Endodermal cell (in vitro differentiated cells): ENCODE measurements at regions not wholly inside any gene's neighbourhood (a gene's known extent, or its start where the extent isn't known, plus 50 kb on each side); places are given as distances from the start of the nearest gene placed in this dataset.

Experiments
- DNase-seq: peaks from one replicate; pipeline ENCODE4 v3.0.0-alpha.2; 2017
- H3K27ac ChIP-seq: 2 replicates; pipeline ENCODE4 v1.5.1; 2013; ENCODE audit warnings: mild to moderate bottlenecking, low read depth, low read length, moderate library complexity
- H3K27me3 ChIP-seq: 2 replicates; pipeline ENCODE4 v1.6.1; 2013; ENCODE audit warnings: mild to moderate bottlenecking, low read length, moderate library complexity; ENCODE audit not compliant: insufficient read depth, control insufficient read depth, poor library complexity, severe bottlenecking
- H3K36me3 ChIP-seq: 2 replicates; pipeline ENCODE4 v1.7.0; 2013; ENCODE audit warnings: mild to moderate bottlenecking, low read length, moderate library complexity; ENCODE audit not compliant: control insufficient read depth, insufficient read depth
- H3K4me1 ChIP-seq: one replicate; pipeline ENCODE4 v1.7.0; 2013; ENCODE audit warnings: low read length; ENCODE audit not compliant: control insufficient read depth, insufficient read depth
- H3K4me3 ChIP-seq: 2 replicates; pipeline ENCODE4 v1.5.1; 2013; ENCODE audit warnings: mild to moderate bottlenecking, low read length, moderate library complexity
- H3K9ac ChIP-seq: 2 replicates; pipeline ENCODE4 v1.6.1; 2013; ENCODE audit warnings: mild to moderate bottlenecking, low read length, moderate library complexity; ENCODE audit not compliant: poor library complexity, severe bottlenecking; ENCODE audit errors: extremely low read depth
- H3K9me3 ChIP-seq: 2 replicates; pipeline ENCODE4 v1.6.1; 2013; ENCODE audit warnings: mild to moderate bottlenecking, low read length, moderate library complexity; ENCODE audit not compliant: control insufficient read depth
- H3K27ac Mint-ChIP-seq: 2 replicates; pipeline ENCODE4 v1.8.0; 2020; ENCODE audit warnings: mixed read lengths
- H3K27me3 Mint-ChIP-seq: 2 replicates; pipeline ENCODE4 v1.8.0; 2021; ENCODE audit warnings: mild to moderate bottlenecking, mixed read lengths; ENCODE audit not compliant: insufficient read depth
- H3K36me3 Mint-ChIP-seq: 2 replicates; pipeline ENCODE4 v1.8.0; 2020; ENCODE audit warnings: low read depth, mixed read lengths
- H3K4me1 Mint-ChIP-seq: 2 replicates; pipeline ENCODE4 v1.8.0; 2020; ENCODE audit warnings: mixed read lengths
- H3K4me3 Mint-ChIP-seq: 2 replicates; pipeline ENCODE4 v1.8.0; 2020; ENCODE audit warnings: mild to moderate bottlenecking, moderate library complexity, mixed read lengths
- H3K9me3 Mint-ChIP-seq: 2 replicates; pipeline ENCODE4 v1.8.0; 2020; ENCODE audit warnings: mild to moderate bottlenecking, mixed read lengths
- WGBS, 2 experiments: methylation state at CpG; one replicate each; pipeline versions ENCODE4 v1.1.5 to v1.1.7; 2013; ENCODE audit warnings: missing lambda C conversion rate in 2 of 2, mixed read lengths in 1 of 2; ENCODE audit not compliant: insufficient coverage in 1 of 2, insufficient read length in 1 of 2; 5-methylcytosine and 5-hydroxymethylcytosine counted together
- TF ChIP-seq, protein P1 (sequence below): fragments of 200-600 bp; sonication (generic); conservative IDR thresholded peaks from 2 replicates; pipeline ENCODE4 v1.5.0; 2021; ENCODE audit warnings: antibody characterized with exemption, mild to moderate bottlenecking

DNA sequence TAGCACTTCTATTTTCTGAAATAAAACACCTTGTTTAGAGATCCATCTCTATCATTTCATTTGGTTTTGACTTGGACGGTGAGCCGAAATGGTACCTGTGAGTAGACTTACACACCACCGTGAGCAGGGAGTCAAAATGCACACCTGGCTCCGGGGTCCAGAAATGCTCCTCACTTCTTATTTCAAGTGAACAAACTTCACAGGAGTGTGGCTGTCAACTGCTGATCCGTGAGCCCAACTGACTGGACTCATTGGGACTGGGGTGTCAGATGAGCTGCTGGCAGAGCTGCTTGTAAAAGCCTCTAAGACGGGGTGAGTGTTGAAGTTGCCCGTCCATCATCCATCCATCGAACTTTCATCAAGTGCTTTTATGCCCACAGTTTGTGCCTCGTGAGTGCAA lies 435.5 kb downstream of the GLRX3 start:
- Mint-ChIP-seq H3K36me3 (no peaks in the 10 kb centered on the region), H3K4me1 (no peaks in the 10 kb centered on the region), H3K4me3 (no peak overlapping the region), H3K9me3 (no peaks in the 10 kb centered on the region), H3K27ac (no peak overlapping the region), H3K27me3 (peaks cover 4% of the 10 kb centered on the region)
- H3K9me3 ChIP-seq: no peaks in the 10 kb centered on the region
- H3K9ac ChIP-seq: no peak overlapping the region
- 91 to 93% methylated on average over 7 to 9 of the region's 9 CpGs for WGBS, 2 experiments
- H3K27me3 ChIP-seq: no peaks in the 10 kb centered on the region
- no peaks in the 10 kb centered on the region for H3K36me3 ChIP-seq
- no peak overlapping the region for H3K27ac ChIP-seq
- H3K4me3 ChIP-seq: no peak overlapping the region
- H3K4me1 ChIP-seq: no peaks in the 10 kb centered on the region
- TF ChIP-seq, protein P1, sequence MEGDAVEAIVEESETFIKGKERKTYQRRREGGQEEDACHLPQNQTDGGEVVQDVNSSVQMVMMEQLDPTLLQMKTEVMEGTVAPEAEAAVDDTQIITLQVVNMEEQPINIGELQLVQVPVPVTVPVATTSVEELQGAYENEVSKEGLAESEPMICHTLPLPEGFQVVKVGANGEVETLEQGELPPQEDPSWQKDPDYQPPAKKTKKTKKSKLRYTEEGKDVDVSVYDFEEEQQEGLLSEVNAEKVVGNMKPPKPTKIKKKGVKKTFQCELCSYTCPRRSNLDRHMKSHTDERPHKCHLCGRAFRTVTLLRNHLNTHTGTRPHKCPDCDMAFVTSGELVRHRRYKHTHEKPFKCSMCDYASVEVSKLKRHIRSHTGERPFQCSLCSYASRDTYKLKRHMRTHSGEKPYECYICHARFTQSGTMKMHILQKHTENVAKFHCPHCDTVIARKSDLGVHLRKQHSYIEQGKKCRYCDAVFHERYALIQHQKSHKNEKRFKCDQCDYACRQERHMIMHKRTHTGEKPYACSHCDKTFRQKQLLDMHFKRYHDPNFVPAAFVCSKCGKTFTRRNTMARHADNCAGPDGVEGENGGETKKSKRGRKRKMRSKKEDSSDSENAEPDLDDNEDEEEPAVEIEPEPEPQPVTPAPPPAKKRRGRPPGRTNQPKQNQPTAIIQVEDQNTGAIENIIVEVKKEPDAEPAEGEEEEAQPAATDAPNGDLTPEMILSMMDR: no peak
- no peak for DNase-seq

DNA sequence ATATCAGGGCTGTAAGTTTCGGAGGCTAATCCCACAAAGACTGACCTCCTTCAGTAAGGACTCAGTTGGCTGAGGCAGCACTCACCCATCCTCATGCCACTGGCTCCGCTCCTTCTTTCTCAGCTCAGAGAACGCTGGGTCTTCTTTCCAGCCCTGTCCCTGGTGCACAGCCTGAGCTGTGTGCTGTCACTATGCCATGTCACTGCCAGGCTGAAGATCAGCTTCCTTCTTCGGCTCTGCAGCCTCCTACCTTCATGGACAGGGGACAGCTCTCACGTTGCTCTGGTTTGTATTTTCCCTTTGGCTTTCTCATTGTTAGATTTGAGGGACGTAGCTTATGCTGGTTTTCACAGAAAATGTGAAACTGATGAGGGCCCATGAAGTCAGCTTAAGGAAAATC lies 437.3 kb downstream of the GLRX3 start:
- H3K27ac ChIP-seq: no peak overlapping the region
- no peaks in the 10 kb centered on the region for H3K4me1 Mint-ChIP-seq
- no peaks in the 10 kb centered on the region for H3K4me1 ChIP-seq
- peaks cover 6% of the 10 kb centered on the region for H3K27me3 Mint-ChIP-seq
- no peaks in the 10 kb centered on the region for H3K9me3 Mint-ChIP-seq
- no peak overlapping the region for H3K4me3 ChIP-seq
- 94% methylated on average over 5 to 6 of the region's 6 CpGs for WGBS, 2 experiments
- no peak for DNase-seq
- no peak overlapping the region for H3K4me3 Mint-ChIP-seq
- TF ChIP-seq, protein P1: no peak
- no peak overlapping the region for H3K27ac Mint-ChIP-seq
- H3K27me3 ChIP-seq: no peaks in the 10 kb centered on the region
- H3K36me3 Mint-ChIP-seq: no peaks in the 10 kb centered on the region
- no peaks in the 10 kb centered on the region for H3K36me3 ChIP-seq
- no peaks in the 10 kb centered on the region for H3K9me3 ChIP-seq
- no peak overlapping the region for H3K9ac ChIP-seq

DNA sequence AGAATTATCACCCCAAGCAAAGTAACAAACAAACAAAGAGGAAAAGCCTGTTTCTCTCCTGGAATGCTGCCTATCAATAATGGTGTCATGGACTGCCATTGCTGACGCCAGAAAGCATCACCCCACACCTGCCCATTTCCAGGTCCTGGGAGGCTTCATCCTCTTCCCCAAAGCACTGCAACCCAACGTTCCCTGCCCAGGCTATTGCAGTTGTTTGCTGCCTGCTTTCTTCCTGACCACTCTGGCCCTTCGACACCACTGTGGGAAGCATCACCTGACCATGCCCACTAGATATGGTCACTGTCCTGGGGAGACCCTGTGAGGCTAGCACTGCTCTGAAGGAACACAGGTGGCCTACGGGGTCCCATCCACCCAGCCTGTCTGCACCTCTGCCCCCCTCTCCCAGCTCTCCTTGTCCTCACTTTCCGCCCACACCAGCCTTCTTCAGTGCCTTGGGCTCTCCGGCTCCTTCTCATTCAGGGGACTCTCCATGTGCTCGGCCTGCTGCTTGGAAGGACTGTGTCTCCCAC lies 439.6 kb downstream of the GLRX3 start:
- 88 to 90% methylated on average over 4 to 7 of the region's 7 CpGs for WGBS, 2 experiments
- Mint-ChIP-seq H3K4me3 (no peak overlapping the region), H3K4me1 (peaks cover 5% of the 10 kb centered on the region)

More for the DNA sequence above, 439.6 kb downstream of the GLRX3 start:
- no peak overlapping the region for H3K27ac ChIP-seq
- no peaks in the 10 kb centered on the region for H3K27me3 ChIP-seq
- peaks cover 8% of the 10 kb centered on the region for H3K27me3 Mint-ChIP-seq
- no peak overlapping the region for H3K27ac Mint-ChIP-seq
- TF ChIP-seq, protein P1: no peak
- no peaks in the 10 kb centered on the region for H3K9me3 ChIP-seq
- H3K4me1 ChIP-seq: no peaks in the 10 kb centered on the region
- no peaks in the 10 kb centered on the region for H3K36me3 Mint-ChIP-seq
- H3K4me3 ChIP-seq: no peak overlapping the region
- H3K36me3 ChIP-seq: no peaks in the 10 kb centered on the region
- DNase-seq: no peak
- H3K9ac ChIP-seq: no peak overlapping the region
- no peaks in the 10 kb centered on the region for H3K9me3 Mint-ChIP-seq
